T follicular helper cell (primary cell): ENCODE measurements at regions not wholly inside any gene's neighbourhood (a gene's known extent, or its start where the extent isn't known, plus 50 kb on each side); places are given as distances from the start of the nearest gene placed in this dataset.
"Not testable (repeated sequence)": the region's sequence is repeated elsewhere in the genome, so short reads cannot be mapped to it uniquely, and the experiment has no call there.

ENCODE experiments used
- DNase-seq: peaks from one replicate; pipeline ENCODE4 v3.0.0-alpha.2; 2020; ENCODE audit warnings: low read depth

DNA sequence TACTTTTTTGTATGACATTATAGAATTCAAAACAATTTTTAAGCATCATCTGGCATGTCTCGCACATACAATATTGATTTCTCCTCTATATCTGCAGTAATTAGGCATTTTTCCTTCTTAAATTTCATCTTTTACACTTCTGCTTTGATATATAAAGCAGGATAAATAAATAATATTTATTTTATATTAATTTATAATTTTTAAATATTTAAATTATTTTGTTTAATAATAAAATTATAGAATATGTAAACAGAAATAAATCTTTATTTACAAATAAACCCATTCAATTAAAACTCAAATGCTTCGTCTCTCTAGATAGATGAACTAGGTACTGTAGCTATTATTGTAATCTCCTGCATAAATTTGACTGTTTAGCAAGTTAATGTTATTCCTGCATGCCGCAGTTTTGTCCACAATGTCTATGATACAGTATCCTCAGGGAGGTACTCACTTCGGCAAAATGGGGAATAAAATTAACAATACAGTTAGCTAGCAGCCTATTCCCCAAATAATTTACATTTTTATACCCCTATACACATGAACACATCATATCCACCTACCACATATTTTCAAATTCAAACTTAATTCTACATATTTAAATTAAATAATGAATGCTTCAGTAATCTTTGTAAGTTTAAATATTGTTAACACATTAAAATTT lies 473.6 kb upstream of the SLC10A2 start:
- DNase-seq: no peak

GRCh38 chr13:103539265-103539664 lies 473.0 kb upstream of the SLC10A2 start:
- no peak for DNase-seq

- no peak for DNase-seq
These were observed 471.4 kb upstream of the SLC10A2 start for GRCh38 chr13:103537616-103538015.

- DNase-seq: no peak
These were observed 465.1 kb upstream of the SLC10A2 start for GRCh38 chr13:103531278-103531677.

- DNase-seq: no peak
These were observed 462.2 kb upstream of the SLC10A2 start for GRCh38 chr13:103528437-103528836.

DNA sequence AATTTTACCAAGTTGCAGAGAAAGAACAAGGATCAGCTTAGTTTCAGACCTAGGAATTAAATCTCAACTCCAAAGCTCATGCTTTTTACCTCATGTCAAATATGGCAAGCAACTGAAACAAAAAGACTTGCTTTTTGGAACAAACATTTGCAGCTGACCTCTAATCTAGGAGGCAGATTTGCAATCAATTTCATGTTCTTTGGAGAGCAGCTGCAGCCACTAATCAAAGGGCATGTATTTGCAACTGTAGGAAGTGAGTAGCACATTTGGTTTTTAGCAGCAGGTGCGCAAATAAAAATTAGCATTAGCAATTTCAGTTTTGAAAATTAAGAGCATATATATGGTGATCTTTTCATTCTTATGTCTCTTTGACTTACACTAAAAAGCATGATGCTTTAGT lies 459.3 kb upstream of the SLC10A2 start:
- DNase-seq: no peak

DNA sequence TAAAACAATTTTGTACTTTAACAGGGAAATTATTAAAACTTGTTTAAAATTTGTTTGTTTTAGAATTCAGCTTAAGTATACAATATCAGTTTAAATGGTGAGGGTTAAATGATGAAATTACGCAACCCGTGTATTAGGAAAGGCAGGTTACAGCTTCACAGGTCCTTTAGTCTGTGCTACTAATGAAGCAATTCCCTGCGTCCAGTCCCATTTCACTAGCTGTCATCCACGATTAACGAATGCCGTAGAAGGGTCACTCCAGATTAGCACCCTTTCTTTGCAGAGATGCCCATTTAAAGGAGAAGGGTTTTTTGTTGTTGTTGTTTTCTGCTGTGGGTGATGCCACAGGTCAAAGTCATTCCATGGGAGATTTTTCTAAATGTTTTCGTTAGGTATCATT lies 457.6 kb upstream of the SLC10A2 start:
- DNase-seq: no peak

DNA sequence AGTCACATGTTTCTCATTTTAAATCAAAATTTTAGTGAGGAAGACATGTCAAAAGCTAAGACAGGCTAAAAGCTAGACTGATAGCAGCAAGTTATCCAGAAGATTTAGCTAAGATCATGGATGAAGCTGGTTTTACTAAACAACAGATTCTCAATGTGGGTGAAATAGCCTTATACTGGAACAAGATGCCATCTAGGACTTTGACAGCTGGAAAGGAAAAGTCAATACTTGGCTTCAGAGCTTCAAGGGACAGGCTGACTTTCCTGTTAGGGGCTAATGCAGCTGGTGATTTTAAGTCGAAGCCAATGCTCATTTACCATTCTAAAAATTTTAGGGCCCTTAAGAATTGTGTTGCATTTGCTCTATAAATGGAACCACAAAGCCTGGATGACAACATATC lies 455.3 kb upstream of the SLC10A2 start:
- no peak for DNase-seq

- no peak for DNase-seq
These were observed 451.5 kb upstream of the SLC10A2 start for GRCh38 chr13:103517768-103518102.

DNA sequence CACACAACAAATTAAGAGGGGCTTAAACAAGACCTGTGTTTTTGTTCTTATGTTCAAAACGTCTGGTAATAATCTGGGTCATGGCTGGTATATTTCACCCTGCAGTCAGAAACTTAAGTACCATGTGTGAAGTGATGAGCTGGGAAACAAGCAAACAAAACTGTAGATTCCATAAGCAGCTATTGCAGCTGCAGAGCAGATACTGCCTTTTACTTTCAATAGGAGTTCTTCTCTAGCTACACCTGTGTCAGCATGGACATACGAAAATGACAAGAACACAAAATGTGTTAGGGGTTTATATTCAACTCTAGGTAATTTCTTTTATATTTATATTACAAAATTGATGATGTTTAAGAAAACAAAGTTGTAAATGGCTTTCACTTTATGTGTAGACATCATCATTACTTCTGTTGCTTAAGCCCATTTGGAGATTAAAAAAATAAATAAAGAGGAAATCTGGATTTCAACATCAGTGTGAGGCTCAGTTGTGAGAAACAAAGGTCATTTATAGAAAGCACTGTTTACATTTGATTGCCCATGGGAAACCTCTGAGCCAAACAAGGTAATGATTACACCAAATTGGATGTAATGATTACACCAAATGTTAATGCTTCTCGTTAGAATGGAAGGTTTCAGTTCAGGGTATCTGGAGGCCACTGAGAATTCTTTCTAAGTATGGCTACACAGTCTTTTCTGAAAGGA lies 451.0 kb upstream of the SLC10A2 start:
- DNase-seq: no peak

DNA sequence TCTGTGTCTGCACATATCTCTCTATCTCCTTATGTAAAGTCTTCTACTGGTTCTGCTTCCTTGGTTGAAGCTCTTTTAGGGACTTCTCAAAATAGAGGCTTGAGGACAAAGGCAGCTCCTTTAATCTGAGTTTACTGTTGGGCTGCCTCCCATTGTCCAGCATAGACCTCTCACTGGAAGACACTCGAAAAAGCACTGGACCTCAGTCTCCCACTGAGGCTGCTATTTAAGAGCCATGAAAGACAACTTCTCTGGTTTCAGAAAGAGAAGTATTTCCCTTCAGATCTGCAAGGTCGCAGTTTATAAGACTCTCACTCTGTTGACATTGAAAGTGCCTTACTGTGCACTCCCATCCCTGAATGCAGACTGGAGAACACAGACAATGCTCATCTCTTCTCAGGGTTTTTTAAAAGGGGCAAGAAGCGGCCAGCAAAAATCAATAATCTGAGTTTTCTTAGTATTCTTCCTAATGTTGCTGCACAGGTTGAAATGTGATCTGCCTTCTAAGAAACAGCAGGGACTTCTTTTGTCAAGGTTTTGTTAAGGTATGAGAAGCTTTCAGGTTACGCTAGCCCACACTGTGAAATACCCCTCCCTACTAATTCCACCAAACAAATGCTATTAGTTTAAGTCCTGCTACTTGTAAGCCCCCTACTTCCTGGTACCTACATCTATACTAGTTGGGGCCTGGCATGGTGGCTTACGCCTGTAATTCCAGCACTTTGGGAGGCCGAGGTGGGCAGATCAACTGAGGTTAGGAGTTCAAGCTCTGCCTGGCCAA lies 450.0 kb upstream of the SLC10A2 start:
- DNase-seq: no peak

GRCh38 chr13:103515410-103515809 lies 449.2 kb upstream of the SLC10A2 start:
- DNase-seq: no peak

GRCh38 chr13:103514619-103515018 lies 448.4 kb upstream of the SLC10A2 start:
- no peak for DNase-seq

DNA sequence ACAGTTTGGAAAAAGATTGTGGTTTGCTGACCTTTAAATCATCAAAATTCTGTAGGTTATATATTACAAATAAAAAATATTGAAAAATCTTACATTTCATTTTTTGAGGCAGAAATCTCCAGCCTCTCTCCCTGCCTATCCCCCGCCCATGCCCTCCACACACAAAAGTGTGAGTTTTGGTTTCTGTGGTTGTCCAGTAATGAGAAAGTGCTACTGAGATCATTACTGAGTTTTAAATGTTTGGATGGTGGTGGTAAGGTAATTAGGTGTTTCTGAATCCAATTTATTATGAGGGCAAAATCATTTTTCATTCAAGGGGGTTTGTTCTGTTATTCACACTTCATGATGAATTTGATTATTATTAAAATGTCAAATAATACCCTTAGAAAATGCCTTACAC lies 448.0 kb upstream of the SLC10A2 start:
- no peak for DNase-seq

DNA sequence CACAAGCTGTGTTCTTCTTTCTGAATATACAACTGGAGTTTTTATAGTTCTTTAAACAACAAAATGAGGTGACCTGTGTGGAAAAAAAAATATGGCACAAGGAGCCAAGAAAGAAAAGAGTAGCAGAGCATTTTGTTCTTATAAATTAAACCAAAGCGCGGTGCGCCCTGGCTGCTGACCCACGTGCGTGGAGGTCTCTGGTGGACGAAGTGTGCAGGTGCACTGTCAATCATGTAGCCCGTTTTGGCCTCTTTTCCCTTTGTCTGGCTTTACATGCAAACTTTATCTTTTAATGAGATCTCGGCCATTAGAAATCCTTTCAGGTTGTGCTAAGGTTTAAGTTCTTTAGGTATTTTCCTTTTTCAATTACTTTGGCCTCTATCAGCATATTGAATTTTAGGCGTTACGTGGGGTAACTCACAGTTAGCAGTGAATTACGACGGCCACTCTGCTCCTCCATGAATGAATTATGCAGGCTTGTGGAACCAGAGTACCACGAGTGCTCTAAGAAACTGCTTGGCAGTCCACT lies 443.9 kb upstream of the SLC10A2 start:
- no peak for DNase-seq

DNA sequence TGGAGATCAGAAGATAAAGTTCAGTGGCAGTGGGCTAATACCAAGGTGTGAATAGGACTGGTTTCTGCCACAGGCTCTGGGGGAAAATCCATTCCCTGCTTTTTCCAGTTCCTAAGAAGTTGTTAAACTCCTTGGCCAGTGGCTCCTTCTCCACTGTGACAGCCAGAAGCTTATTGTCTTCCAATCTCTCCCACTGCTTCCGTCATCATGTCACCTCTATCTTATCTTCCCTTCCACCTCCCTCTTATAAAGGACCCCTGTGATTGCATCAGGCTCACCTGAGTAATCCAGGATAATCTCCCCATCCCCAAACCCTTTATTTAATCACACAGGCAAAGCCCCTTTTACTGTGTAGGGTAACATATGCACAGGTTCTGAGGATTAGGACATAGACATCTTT lies 431.2 kb upstream of the SLC10A2 start:
- DNase-seq: no peak

DNA sequence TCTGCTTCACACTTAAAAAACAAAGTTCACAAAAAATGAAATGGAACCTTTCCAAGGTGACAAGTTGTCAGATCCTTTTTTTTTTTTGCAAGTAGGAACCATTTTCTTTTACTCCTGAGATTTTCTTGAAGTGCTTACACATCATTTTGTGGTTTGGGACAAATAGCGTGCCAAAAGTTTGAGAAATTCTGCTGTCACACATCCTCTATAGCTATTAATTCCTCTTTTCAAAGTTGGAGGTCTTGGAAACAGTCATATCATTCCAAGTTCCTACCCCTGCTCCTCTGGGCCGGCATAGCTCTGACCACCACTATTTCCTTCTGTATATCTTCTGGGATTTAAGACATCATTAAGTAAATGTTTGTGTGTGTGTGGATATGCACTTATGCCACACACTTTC lies 421.6 kb upstream of the SLC10A2 start:
- no peak for DNase-seq

GRCh38 chr13:103473081-103473480 lies 406.9 kb upstream of the SLC10A2 start:
- DNase-seq: no peak

- no peak for DNase-seq
These were observed 405.7 kb upstream of the SLC10A2 start for GRCh38 chr13:103471896-103472295.

GRCh38 chr13:103469771-103470170 lies 403.6 kb upstream of the SLC10A2 start:
- no peak for DNase-seq

DNA sequence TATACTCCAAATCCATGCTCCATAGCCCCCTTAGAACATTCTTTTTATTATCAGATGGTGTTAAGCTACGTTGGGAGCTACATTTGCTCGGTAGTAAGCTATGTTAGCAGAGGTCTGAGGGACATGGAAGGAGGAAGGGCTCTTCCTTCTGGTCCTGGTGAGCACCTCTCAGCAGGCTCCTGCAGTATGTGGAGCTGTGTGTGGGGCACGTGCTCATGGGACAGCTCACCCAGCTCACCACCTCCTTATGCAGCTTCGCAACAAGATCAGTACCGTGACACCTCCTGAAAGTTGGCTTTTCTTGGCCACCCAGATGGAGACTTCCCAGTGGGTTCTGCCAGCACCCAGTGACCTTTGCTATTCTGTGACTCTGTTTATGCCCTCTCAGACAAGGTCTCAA lies 400.5 kb upstream of the SLC10A2 start:
- DNase-seq: no peak

- not testable (repeated sequence) for DNase-seq
These were observed 394.0 kb upstream of the SLC10A2 start for GRCh38 chr13:103460246-103460645.

GRCh38 chr13:103457050-103457449 lies 390.8 kb upstream of the SLC10A2 start:
- DNase-seq: not testable (repeated sequence)
